Hematopoietic multipotent progenitor cell treated with erythropoietin and hydrocortisone succinate and interleukin-3 and kit ligand, for 4 days (in vitro differentiated cells): ENCODE measurements at regions not wholly inside any gene's neighbourhood (a gene's known extent, or its start where the extent isn't known, plus 50 kb on each side); places are given as distances from the start of the nearest gene placed in this dataset.

Source experiments
- DNase-seq: peaks from one replicate; pipeline ENCODE4 v3.0.0-alpha.2; 2015

GRCh38 chr20:57794600-57795341 lies 85.0 kb upstream of the PMEPA1 start:
- DNase-seq: no peak

GRCh38 chr20:57794036-57794435 lies 84.2 kb upstream of the PMEPA1 start:
- no peak for DNase-seq

- no peak for DNase-seq
Measured at GRCh38 chr20:57793421-57793820, 83.6 kb upstream of the PMEPA1 start.

GRCh38 chr20:57792386-57793080 lies 82.7 kb upstream of the PMEPA1 start:
- DNase-seq: no peak

- no peak for DNase-seq
Measured at GRCh38 chr20:57791966-57792365, 82.2 kb upstream of the PMEPA1 start.

- no peak for DNase-seq
Measured at GRCh38 chr20:57791178-57791962, 81.6 kb upstream of the PMEPA1 start.

GRCh38 chr20:57790176-57790575 lies 80.4 kb upstream of the PMEPA1 start:
- DNase-seq: no peak

- DNase-seq: no peak
Measured at GRCh38 chr20:57788936-57789613, 79.3 kb upstream of the PMEPA1 start.

GRCh38 chr20:57787990-57788781 lies 78.4 kb upstream of the PMEPA1 start:
- no peak for DNase-seq

GRCh38 chr20:57787151-57787989 lies 77.6 kb upstream of the PMEPA1 start:
- DNase-seq: no peak

- DNase-seq: no peak
Measured at GRCh38 chr20:57786304-57786932, 76.6 kb upstream of the PMEPA1 start.

- no peak for DNase-seq
Measured at GRCh38 chr20:57785720-57786119, 75.9 kb upstream of the PMEPA1 start.

GRCh38 chr20:57785061-57785460 lies 75.2 kb upstream of the PMEPA1 start:
- no peak for DNase-seq

- DNase-seq: no peak
Measured at GRCh38 chr20:57783956-57784837, 74.4 kb upstream of the PMEPA1 start.

- DNase-seq: no peak
Measured at GRCh38 chr20:57783196-57783595, 73.4 kb upstream of the PMEPA1 start.

- no peak for DNase-seq
Measured at GRCh38 chr20:57782631-57783041, 72.8 kb upstream of the PMEPA1 start.

GRCh38 chr20:57781901-57782300 lies 72.1 kb upstream of the PMEPA1 start:
- no peak for DNase-seq

GRCh38 chr20:57780906-57781305 lies 71.1 kb upstream of the PMEPA1 start:
- DNase-seq: no peak

- DNase-seq: no peak
Measured at GRCh38 chr20:57780398-57780797, 70.6 kb upstream of the PMEPA1 start.
